Activated naive CD4-positive, alpha-beta T cell treated with anti-CD3 and anti-CD28 coated beads, Interleukin-2, amount 50 U/mL, for 72 hours (primary cell): ENCODE measurements at regions not wholly inside any gene's neighbourhood (a gene's known extent, or its start where the extent isn't known, plus 50 kb on each side); places are given as distances from the start of the nearest gene placed in this dataset.

Source experiments
- ATAC-seq, 2 donors: fragments of 150-1000 bp; cut with Tn5 transposase; 2 replicates each; pipeline ENCODE4 v1.10.0; 2021; ENCODE audit warnings: mild to moderate bottlenecking in 2 of 2, moderate library complexity in 2 of 2
- DNase-seq, 2 donors: peaks; one replicate each; pipeline ENCODE4 v3.0.0; 2021 to 2022; ENCODE audit warnings: low spot score in 2 of 2
- H3K27ac Mint-ChIP-seq, 2 donors: one replicate each; pipeline ENCODE4 v1.8.0; 2022; ENCODE audit warnings: mild to moderate bottlenecking in 2 of 2, mixed read lengths in 2 of 2
- H3K36me3 Mint-ChIP-seq, 2 donors: one replicate each; pipeline ENCODE4 v1.8.0; 2022; ENCODE audit warnings: mixed read lengths in 2 of 2
- H3K9me3 Mint-ChIP-seq, 2 donors: one replicate each; pipeline ENCODE4 v1.8.0; 2022; ENCODE audit warnings: mixed read lengths in 2 of 2

GRCh38 chr12:127328867-127329266 lies 938.1 kb upstream of the TMEM132C start:
- H3K36me3 Mint-ChIP-seq = no peaks in the 10 kb centered on the region
- peaks cover 0 to 8% of the 10 kb centered on the region in 2 donors for H3K9me3 Mint-ChIP-seq
- ATAC-seq (no peak), DNase-seq (no peak)
- no peak overlapping the region for H3K27ac Mint-ChIP-seq

DNA sequence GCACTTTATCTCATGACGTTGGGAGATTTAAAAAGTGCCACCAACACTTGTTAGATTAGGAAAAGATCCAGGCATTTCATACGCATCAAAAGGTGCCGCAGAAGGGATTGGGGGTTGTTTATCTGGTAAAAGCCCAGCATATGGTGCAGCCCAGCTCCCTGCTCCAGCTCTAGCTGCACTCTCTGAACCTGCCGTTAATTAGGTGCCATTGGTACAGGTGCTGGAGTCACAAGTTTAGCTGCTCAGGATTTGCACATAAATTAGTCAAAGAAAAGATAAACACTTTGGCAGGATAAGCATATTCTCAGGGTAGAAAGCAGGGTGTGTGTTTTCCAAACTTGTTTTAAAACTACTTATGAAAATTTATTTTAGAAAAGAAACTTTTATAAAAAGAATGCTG lies 932.6 kb upstream of the TMEM132C start:
- Mint-ChIP-seq H3K27ac (no peak overlapping the region), H3K36me3 (peaks cover 0 to 4% of the 10 kb centered on the region in 2 donors), H3K9me3 (peaks cover 0 to 7% of the 10 kb centered on the region in 2 donors)
- DNase-seq (no peak), ATAC-seq (no peak)

DNA sequence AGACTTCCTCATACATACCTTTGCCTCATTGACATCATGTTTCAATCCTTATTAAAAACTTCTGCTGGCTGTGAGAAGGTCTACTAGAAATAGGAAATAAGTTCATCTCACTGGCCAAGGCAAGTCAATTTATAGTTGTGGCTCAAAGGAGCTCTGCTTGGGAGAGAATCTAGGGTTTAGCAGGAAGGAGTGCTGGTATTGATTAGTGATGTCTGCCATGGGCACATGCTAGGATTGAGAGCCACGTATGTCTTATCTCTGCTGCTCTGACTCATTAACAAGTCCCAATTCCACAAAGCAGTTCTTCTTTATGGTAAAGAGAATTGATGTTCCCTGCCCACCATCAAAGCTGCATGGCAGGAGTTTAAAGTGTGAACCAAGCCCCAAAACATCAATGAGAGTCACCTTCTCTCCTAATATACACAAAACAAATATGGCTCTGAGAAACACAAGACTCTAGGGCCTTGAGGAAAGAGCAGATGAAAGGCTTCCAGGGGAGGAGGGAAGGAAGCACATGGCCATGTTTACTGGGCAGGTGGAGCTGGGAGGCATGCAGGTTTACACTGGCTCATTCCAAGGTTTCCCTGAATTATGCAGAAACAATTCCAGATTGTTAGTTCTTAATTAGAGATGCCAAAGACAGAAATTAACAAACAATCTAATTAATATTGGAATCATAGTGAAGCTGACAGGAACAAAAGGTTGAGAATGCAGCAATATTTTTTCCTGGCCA lies 931.9 kb upstream of the TMEM132C start:
- Mint-ChIP-seq H3K36me3 (peaks cover 0 to 4% of the 10 kb centered on the region in 2 donors), H3K27ac (no peak overlapping the region), H3K9me3 (peaks cover 0 to 5% of the 10 kb centered on the region in 2 donors)
- no peak for DNase-seq
- no peak for ATAC-seq

DNA sequence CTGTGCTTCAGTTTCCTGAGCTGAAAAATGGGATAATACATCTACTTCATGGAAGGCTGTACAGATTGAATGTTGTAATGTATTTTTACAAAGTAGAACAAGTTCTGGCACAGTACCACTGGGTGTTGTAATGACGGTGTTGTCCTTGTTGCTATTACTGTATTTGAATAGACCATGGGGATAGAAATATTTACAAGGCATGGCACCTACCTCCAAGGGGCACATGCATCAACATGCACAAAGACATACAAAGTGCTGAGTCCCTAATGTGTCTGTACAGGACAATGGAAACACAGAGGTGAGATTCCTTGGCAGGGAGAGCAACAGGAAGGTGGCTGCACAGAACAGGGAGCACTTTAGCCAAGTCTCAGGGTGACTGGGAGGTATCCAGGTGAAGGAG lies 930.6 kb upstream of the TMEM132C start:
- peaks cover 0 to 5% of the 10 kb centered on the region in 2 donors for H3K9me3 Mint-ChIP-seq
- ATAC-seq = no peak
- H3K36me3 Mint-ChIP-seq = peaks cover 0 to 4% of the 10 kb centered on the region in 2 donors
- H3K27ac Mint-ChIP-seq = no peak overlapping the region
- no peak for DNase-seq

GRCh38 chr12:127339065-127339464 lies 927.9 kb upstream of the TMEM132C start:
- H3K9me3 Mint-ChIP-seq = peaks cover 0 to 5% of the 10 kb centered on the region in 2 donors
- ATAC-seq = no peak
- DNase-seq = no peak
- H3K36me3 Mint-ChIP-seq = peaks cover 0 to 4% of the 10 kb centered on the region in 2 donors
- no peak overlapping the region for H3K27ac Mint-ChIP-seq

GRCh38 chr12:127340381-127340780 lies 926.6 kb upstream of the TMEM132C start:
- H3K9me3 Mint-ChIP-seq = no peaks in the 10 kb centered on the region
- ATAC-seq (no peak), DNase-seq (no peak)
- no peaks in the 10 kb centered on the region for H3K36me3 Mint-ChIP-seq
- no peak overlapping the region for H3K27ac Mint-ChIP-seq

GRCh38 chr12:127342861-127343260 lies 924.1 kb upstream of the TMEM132C start:
- Mint-ChIP-seq H3K27ac (no peak overlapping the region), H3K36me3 (peaks cover 6 to 8% of the 10 kb centered on the region in 2 donors), H3K9me3 (peaks cover 13 to 14% of the 10 kb centered on the region in 2 donors)
- ATAC-seq (no peak), DNase-seq (no peak)

DNA sequence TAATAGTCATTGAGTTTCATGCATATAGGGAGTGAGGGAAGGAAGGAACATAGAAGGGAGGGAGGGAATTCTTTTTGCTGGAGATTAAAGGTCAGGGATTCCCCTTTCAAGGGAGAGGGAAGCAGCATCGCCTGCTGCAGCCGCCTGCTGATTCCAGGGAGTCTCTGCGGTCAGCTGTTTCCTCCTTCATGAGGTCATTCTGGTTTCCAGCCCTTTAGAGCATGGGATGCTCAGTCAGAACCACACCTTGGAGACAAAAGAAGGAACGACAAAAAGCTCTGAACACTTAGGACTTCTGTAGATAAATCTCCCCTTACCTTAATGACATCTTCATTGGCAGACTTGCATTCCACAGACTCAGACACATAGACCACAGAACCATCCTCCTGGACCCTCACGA lies 923.0 kb upstream of the TMEM132C start:
- H3K9me3 Mint-ChIP-seq = peaks cover 13 to 14% of the 10 kb centered on the region in 2 donors
- ATAC-seq (no peak), DNase-seq (no peak)
- H3K36me3 Mint-ChIP-seq = peaks cover 6 to 8% of the 10 kb centered on the region in 2 donors
- no peak overlapping the region for H3K27ac Mint-ChIP-seq

- peaks cover 6% of the 10 kb centered on the region in 2 donors for H3K36me3 Mint-ChIP-seq
- no peak overlapping the region for H3K27ac Mint-ChIP-seq
- ATAC-seq = no peak
- DNase-seq = no peak
- H3K9me3 Mint-ChIP-seq = peaks cover 19% of the 10 kb centered on the region in 2 donors
Measured at GRCh38 chr12:127351481-127352010, 915.4 kb upstream of the TMEM132C start.

- Mint-ChIP-seq H3K9me3 (peaks cover 8 to 13% of the 10 kb centered on the region in 2 donors), H3K27ac (no peak overlapping the region), H3K36me3 (peaks cover 0 to 2% of the 10 kb centered on the region in 2 donors)
- no peak for DNase-seq
- no peak for ATAC-seq
Measured at GRCh38 chr12:127355061-127355841, 911.7 kb upstream of the TMEM132C start.

DNA sequence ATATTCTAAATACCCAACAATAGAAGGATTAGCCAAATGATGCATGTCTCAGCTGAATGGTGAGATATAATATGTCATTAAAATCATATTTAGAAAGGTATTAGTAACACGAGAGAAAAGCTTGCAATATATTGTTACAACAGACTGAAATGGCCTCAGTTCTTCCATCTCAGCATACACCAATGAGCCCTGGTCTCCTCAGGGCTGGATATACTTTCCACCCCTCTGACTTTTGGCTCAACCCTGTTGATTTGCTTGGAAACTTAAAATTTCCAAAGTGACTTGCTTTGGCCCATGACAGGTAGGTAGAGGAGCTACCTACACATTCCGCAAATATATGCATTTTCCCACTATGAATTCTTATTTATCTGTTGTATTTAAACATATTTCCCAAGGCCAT lies 908.1 kb upstream of the TMEM132C start:
- Mint-ChIP-seq H3K27ac (no peak overlapping the region), H3K9me3 (peaks cover 0 to 5% of the 10 kb centered on the region in 2 donors), H3K36me3 (peaks cover 0 to under 1% of the 10 kb centered on the region in 2 donors)
- ATAC-seq (no peak), DNase-seq (no peak)

GRCh38 chr12:127360580-127360979 lies 906.4 kb upstream of the TMEM132C start:
- no peak for ATAC-seq
- no peak overlapping the region for H3K27ac Mint-ChIP-seq
- DNase-seq = no peak
- peaks cover 0 to 10% of the 10 kb centered on the region in 2 donors for H3K36me3 Mint-ChIP-seq
- H3K9me3 Mint-ChIP-seq = peaks cover 0 to 14% of the 10 kb centered on the region in 2 donors

DNA sequence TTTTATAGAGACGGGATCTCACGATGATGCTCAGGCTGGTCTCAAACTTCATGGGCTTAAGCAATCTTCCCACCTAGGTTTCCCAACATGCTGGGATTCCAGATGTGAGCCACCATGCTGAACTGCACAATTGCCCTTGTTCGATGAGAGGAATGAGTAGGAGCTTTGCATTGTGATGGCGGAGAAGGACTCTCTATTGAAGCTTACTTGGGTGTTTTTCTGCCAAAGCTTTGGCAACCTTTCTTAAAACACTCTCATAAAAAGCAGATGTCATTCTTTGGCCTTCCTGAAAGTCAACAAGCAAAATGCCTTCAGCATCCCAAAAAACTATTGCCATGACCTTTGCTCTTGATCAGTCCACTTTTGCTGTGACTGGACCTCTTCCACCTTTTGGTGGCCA lies 904.8 kb upstream of the TMEM132C start:
- Mint-ChIP-seq H3K9me3 (peaks cover 0 to 16% of the 10 kb centered on the region in 2 donors), H3K27ac (no peak overlapping the region), H3K36me3 (peaks cover 0 to 10% of the 10 kb centered on the region in 2 donors)
- ATAC-seq (no peak), DNase-seq (no peak)

DNA sequence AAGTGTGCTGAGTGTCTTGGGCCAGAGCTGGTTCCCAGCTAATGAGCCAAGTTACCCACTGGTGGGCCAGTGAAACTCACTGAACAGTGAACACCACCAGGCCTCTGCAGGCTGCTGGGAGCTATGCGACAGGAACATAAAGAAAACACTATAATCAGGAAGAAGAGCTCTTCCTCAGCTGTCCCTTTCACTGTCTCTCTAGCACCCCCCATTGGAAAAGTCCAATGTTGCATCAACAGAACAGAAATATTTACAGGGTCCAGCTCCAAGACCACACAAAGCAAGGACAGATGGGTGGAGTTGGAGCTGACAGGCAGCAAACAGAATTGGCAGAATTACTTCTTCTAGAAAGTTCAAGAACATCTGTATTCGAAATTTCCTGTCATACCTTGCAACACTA lies 903.6 kb upstream of the TMEM132C start:
- H3K36me3 Mint-ChIP-seq = peaks cover 0 to 10% of the 10 kb centered on the region in 2 donors
- H3K9me3 Mint-ChIP-seq = peaks cover 0 to 11% of the 10 kb centered on the region in 2 donors
- no peak for ATAC-seq
- H3K27ac Mint-ChIP-seq = no peak overlapping the region
- no peak for DNase-seq

- Mint-ChIP-seq H3K36me3 (peaks cover 0 to 5% of the 10 kb centered on the region in 2 donors), H3K9me3 (peaks cover 5 to 10% of the 10 kb centered on the region in 2 donors), H3K27ac (no peak overlapping the region)
- DNase-seq (no peak), ATAC-seq (no peak)
Measured at GRCh38 chr12:127373559-127373958, 893.4 kb upstream of the TMEM132C start.

GRCh38 chr12:127374447-127374846 lies 892.5 kb upstream of the TMEM132C start:
- Mint-ChIP-seq H3K9me3 (peaks cover 0 to 4% of the 10 kb centered on the region in 2 donors), H3K36me3 (peaks cover 0 to 5% of the 10 kb centered on the region in 2 donors)
- no peak for ATAC-seq

DNA sequence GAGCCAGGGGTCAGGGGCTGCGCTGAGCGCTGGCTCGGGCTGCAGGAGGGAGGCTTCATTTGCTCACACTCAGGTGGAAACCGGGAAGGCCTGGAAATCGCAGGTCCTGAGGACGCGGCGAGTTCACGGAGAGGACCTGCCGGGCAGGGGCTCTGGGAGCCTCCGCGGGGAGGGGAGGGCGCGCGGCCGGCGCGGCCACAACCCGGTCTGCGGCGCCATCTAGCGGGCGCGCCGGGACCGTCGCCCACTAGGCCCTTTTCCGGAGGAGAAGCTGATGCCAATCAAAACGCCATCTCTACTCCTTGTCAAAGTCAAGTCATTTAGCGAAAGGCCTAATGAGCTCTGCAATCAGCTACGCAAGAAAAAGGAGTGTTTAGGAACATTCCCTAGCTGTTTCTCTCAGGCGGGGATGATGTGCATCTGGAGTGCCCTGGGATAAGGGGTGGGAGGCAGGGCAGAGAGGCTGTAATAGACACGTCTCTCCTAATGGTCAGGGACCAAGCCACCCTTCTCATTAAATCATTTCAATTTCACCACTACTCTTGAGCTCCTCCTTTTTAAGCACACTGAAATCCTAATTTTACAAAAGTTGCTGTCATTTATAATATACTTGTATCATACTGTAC lies 885.8 kb upstream of the TMEM132C start:
- Mint-ChIP-seq H3K9me3 (no peaks in the 10 kb centered on the region), H3K36me3 (no peaks in the 10 kb centered on the region), H3K27ac (no peak overlapping the region)
- peak; percentile 61 to 82 for ATAC-seq
- DNase-seq = peak in 1 of 2 donors; percentile 63

More at GRCh38 chr12:127374447-127374846, 892.5 kb upstream of the TMEM132C start:
- DNase-seq = no peak
- H3K27ac Mint-ChIP-seq = peak overlapping the region in 1 of 2 donors; percentile 3
